ENCODE measurements at regions not wholly inside any gene's neighbourhood (a gene's known extent, or its start where the extent isn't known, plus 50 kb on each side); places are given as distances from the start of the nearest gene placed in this dataset.

DNA sequence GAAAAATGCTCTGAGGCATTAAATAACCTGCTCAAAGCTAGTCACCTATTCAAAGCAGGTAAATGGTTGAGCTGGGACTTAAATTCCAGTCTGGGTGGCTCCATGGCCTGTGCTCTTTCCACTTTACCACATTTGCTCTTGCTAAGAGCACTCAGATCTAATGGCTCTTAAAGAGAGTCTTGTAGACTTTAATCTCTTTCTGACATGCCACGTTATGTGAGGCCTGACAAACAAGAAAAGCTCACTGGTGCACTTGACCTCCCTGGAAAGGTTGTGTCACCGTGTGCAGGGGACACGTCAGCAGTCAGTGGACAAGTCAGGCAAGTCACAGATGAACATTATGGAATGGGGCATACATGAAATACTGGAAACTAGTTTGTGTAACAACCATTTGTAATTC lies 129.9 kb upstream of the RPS23 start:
- Histone ChIP-seq H3K4me3 (ENCODE audit: low read depth, low read length) (no peak overlapping the region), H4K91ac (ENCODE audit: low read depth, low read length) (no peak overlapping the region), H3K27me3 (ENCODE audit: insufficient read depth, low read length) (no peaks in the 10 kb centered on the region), H3K9me3 (ENCODE audit: insufficient read depth, low read depth, low read length) (no peaks in the 10 kb centered on the region), H4K12ac (ENCODE audit: low read depth, low read length) (no peak overlapping the region), H3K79me1 (ENCODE audit: low read length) (no peaks in the 10 kb centered on the region), H3K4ac (ENCODE audit: low read depth, low read length) (no peak overlapping the region), H3K14ac (ENCODE audit: low read length) (no peak overlapping the region), H3K18ac (ENCODE audit: low read length) (no peak overlapping the region), H3K9ac (ENCODE audit: low read length) (no peak overlapping the region), H2AFZ (ENCODE audit: insufficient read depth, low read length, poor library complexity) (no peak overlapping the region), H2BK12ac (ENCODE audit: low read length) (no peak overlapping the region), H3K4me2 (ENCODE audit: low read length) (no peak overlapping the region), H3K23ac (ENCODE audit: low read length) (no peak overlapping the region), H2BK5ac (ENCODE audit: low read depth, low read length, poor library complexity) (no peak overlapping the region), H3K36me3 (ENCODE audit: control insufficient read depth in 1 of 2, insufficient read depth in 2 of 2, low read length in 2 of 2) (no peaks in the 10 kb centered on the region), H3K4me1 (ENCODE audit: control insufficient read depth in 1 of 2, insufficient read depth in 2 of 2, low read length in 2 of 2) (no peaks in the 10 kb centered on the region), H2AK5ac (ENCODE audit: low read length) (no peak overlapping the region), H3K79me2 (ENCODE audit: control insufficient read depth, insufficient read depth, low read length, poor library complexity) (no peaks in the 10 kb centered on the region), H4K8ac (ENCODE audit: low read depth, low read length) (no peak overlapping the region), H3K27ac (ENCODE audit: low read depth, low read length) (no peak overlapping the region), H2BK120ac (ENCODE audit: insufficient read depth, low read length, poor library complexity) (no peak overlapping the region)
- no CpG with 5 or more reads among the region's 3 CpGs for WGBS (ENCODE audit: extremely low coverage, insufficient coverage, insufficient read length)
- DNase-seq = peak in 1 of 2 donors; percentile 13

DNA sequence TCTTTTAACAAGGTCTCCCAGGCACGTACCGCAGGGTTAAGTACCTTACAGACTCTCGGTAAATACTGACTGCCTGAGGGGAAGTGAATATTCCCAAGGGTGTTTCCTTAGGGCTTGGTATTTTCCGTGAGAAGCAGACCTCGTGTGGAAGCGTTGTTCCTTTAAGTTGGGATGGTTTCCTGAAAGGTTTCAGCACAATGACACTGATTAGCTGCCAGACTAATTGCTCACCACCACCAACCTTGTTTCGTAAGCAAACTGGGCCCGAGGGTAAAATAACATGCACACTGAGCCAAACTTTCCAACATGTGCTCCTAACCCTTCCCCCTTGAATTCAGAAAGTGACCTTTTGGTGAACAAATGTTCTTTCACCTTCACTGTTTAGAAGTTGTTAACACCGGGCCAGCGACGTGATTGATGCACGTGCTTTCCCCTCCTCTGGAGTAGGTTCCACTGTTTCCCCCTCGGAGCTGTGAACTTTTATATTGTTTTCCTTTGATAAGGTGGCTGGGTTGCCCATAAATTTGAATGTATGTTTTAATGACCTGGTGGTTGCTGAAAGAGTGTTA lies 128.1 kb upstream of the RPS23 start:
- H3K27ac ChIP-seq (ENCODE audit: low read depth, low read length) = no peak overlapping the region
- H4K91ac ChIP-seq (ENCODE audit: low read depth, low read length) = no peak overlapping the region
- H2BK12ac ChIP-seq (ENCODE audit: low read length) = no peak overlapping the region
- H2BK5ac ChIP-seq (ENCODE audit: low read depth, low read length, poor library complexity) = no peak overlapping the region
- no peaks in the 10 kb centered on the region for H3K4me1 ChIP-seq (ENCODE audit: control insufficient read depth in 1 of 2, insufficient read depth in 2 of 2, low read length in 2 of 2)
- no peak overlapping the region for H4K12ac ChIP-seq (ENCODE audit: low read depth, low read length)
- H3K14ac ChIP-seq (ENCODE audit: low read length) = no peak overlapping the region
- no peak overlapping the region for H4K8ac ChIP-seq (ENCODE audit: low read depth, low read length)
- no peaks in the 10 kb centered on the region for H3K79me1 ChIP-seq (ENCODE audit: low read length)
- H3K4ac ChIP-seq (ENCODE audit: low read depth, low read length) = no peak overlapping the region
- H3K27me3 ChIP-seq (ENCODE audit: insufficient read depth, low read length) = no peaks in the 10 kb centered on the region
- H3K36me3 ChIP-seq (ENCODE audit: control insufficient read depth in 1 of 2, insufficient read depth in 2 of 2, low read length in 2 of 2) = no peaks in the 10 kb centered on the region
- peak; percentile 26 to 53 for DNase-seq
- H3K23ac ChIP-seq (ENCODE audit: low read length) = no peak overlapping the region
- no peak overlapping the region for H2BK120ac ChIP-seq (ENCODE audit: insufficient read depth, low read length, poor library complexity)
- H3K9me3 ChIP-seq (ENCODE audit: insufficient read depth, low read depth, low read length) = no peaks in the 10 kb centered on the region
- no peak overlapping the region for H2AFZ ChIP-seq (ENCODE audit: insufficient read depth, low read length, poor library complexity)
- no peak overlapping the region for H3K9ac ChIP-seq (ENCODE audit: low read length)
- H3K18ac ChIP-seq (ENCODE audit: low read length) = no peak overlapping the region
- no peaks in the 10 kb centered on the region for H3K79me2 ChIP-seq (ENCODE audit: control insufficient read depth, insufficient read depth, low read length, poor library complexity)
- no peak overlapping the region for H3K4me3 ChIP-seq (ENCODE audit: low read depth, low read length)
- no peak overlapping the region for H2AK5ac ChIP-seq (ENCODE audit: low read length)
- H3K4me2 ChIP-seq (ENCODE audit: low read length) = no peak overlapping the region
- no CpG with 5 or more reads among the region's 13 CpGs for WGBS (ENCODE audit: extremely low coverage, insufficient coverage, insufficient read length)

- DNase-seq = peak in 1 of 2 donors; percentile 7
- Histone ChIP-seq H2BK120ac (ENCODE audit: insufficient read depth, low read length, poor library complexity) (no peak overlapping the region), H3K79me1 (ENCODE audit: low read length) (no peaks in the 10 kb centered on the region), H3K79me2 (ENCODE audit: control insufficient read depth, insufficient read depth, low read length, poor library complexity) (no peaks in the 10 kb centered on the region), H3K4me3 (ENCODE audit: low read depth, low read length) (no peak overlapping the region), H3K4me2 (ENCODE audit: low read length) (no peak overlapping the region), H2BK5ac (ENCODE audit: low read depth, low read length, poor library complexity) (no peak overlapping the region), H3K23ac (ENCODE audit: low read length) (no peak overlapping the region), H2AFZ (ENCODE audit: insufficient read depth, low read length, poor library complexity) (no peak overlapping the region), H3K27me3 (ENCODE audit: insufficient read depth, low read length) (no peaks in the 10 kb centered on the region), H4K91ac (ENCODE audit: low read depth, low read length) (no peak overlapping the region), H2BK12ac (ENCODE audit: low read length) (no peak overlapping the region), H4K12ac (ENCODE audit: low read depth, low read length) (no peak overlapping the region), H3K9ac (ENCODE audit: low read length) (no peak overlapping the region), H3K18ac (ENCODE audit: low read length) (no peak overlapping the region), H3K4ac (ENCODE audit: low read depth, low read length) (no peak overlapping the region), H3K14ac (ENCODE audit: low read length) (no peak overlapping the region), H3K9me3 (ENCODE audit: insufficient read depth, low read depth, low read length) (no peaks in the 10 kb centered on the region), H3K4me1 (ENCODE audit: control insufficient read depth in 1 of 2, insufficient read depth in 2 of 2, low read length in 2 of 2) (no peaks in the 10 kb centered on the region), H3K27ac (ENCODE audit: low read depth, low read length) (no peak overlapping the region), H4K8ac (ENCODE audit: low read depth, low read length) (no peak overlapping the region), H3K36me3 (ENCODE audit: control insufficient read depth in 1 of 2, insufficient read depth in 2 of 2, low read length in 2 of 2) (no peaks in the 10 kb centered on the region), H2AK5ac (ENCODE audit: low read length) (no peak overlapping the region)
- WGBS (ENCODE audit: extremely low coverage, insufficient coverage, insufficient read length) = no CpG with 5 or more reads among the region's 4 CpGs
Observed at GRCh38 chr5:82405618-82406204, 127.6 kb upstream of the RPS23 start.

- no peaks in the 10 kb centered on the region for H3K27me3 ChIP-seq (ENCODE audit: insufficient read depth, low read length)
- H2BK12ac ChIP-seq (ENCODE audit: low read length) = no peak overlapping the region
- no peaks in the 10 kb centered on the region for H3K36me3 ChIP-seq (ENCODE audit: control insufficient read depth in 1 of 2, insufficient read depth in 2 of 2, low read length in 2 of 2)
- WGBS (ENCODE audit: extremely low coverage, insufficient coverage, insufficient read length) = no CpG with 5 or more reads among the region's 2 CpGs
- no peak overlapping the region for H3K4me2 ChIP-seq (ENCODE audit: low read length)
- no peaks in the 10 kb centered on the region for H3K4me1 ChIP-seq (ENCODE audit: control insufficient read depth in 1 of 2, insufficient read depth in 2 of 2, low read length in 2 of 2)
- H2AK5ac ChIP-seq (ENCODE audit: low read length) = no peak overlapping the region
- H4K8ac ChIP-seq (ENCODE audit: low read depth, low read length) = no peak overlapping the region
- no peak overlapping the region for H3K4me3 ChIP-seq (ENCODE audit: low read depth, low read length)
- H3K14ac ChIP-seq (ENCODE audit: low read length) = no peak overlapping the region
- no peak for DNase-seq
- no peaks in the 10 kb centered on the region for H3K79me1 ChIP-seq (ENCODE audit: low read length)
- H3K9ac ChIP-seq (ENCODE audit: low read length) = no peak overlapping the region
- H2BK5ac ChIP-seq (ENCODE audit: low read depth, low read length, poor library complexity) = no peak overlapping the region
- H3K79me2 ChIP-seq (ENCODE audit: control insufficient read depth, insufficient read depth, low read length, poor library complexity) = no peaks in the 10 kb centered on the region
- no peak overlapping the region for H3K4ac ChIP-seq (ENCODE audit: low read depth, low read length)
- no peak overlapping the region for H2BK120ac ChIP-seq (ENCODE audit: insufficient read depth, low read length, poor library complexity)
- H4K91ac ChIP-seq (ENCODE audit: low read depth, low read length) = no peak overlapping the region
- no peak overlapping the region for H3K27ac ChIP-seq (ENCODE audit: low read depth, low read length)
- no peak overlapping the region for H2AFZ ChIP-seq (ENCODE audit: insufficient read depth, low read length, poor library complexity)
- H3K9me3 ChIP-seq (ENCODE audit: insufficient read depth, low read depth, low read length) = no peaks in the 10 kb centered on the region
- no peak overlapping the region for H4K12ac ChIP-seq (ENCODE audit: low read depth, low read length)
- no peak overlapping the region for H3K23ac ChIP-seq (ENCODE audit: low read length)
- H3K18ac ChIP-seq (ENCODE audit: low read length) = no peak overlapping the region
Observed at GRCh38 chr5:82405161-82405560, 127.0 kb upstream of the RPS23 start.

Data from trophoblast cell (in vitro differentiated cells and primary cell).